Fibroblast of lung (primary cell): ENCODE measurements at regions not wholly inside any gene's neighbourhood (a gene's known extent, or its start where the extent isn't known, plus 50 kb on each side); places are given as distances from the start of the nearest gene placed in this dataset.

Experiments used
- DNase-seq, 2 donors: peaks; one replicate each; pipeline versions ENCODE4 v3.0.0 to v3.0.0-alpha.2; 2010; ENCODE audit warnings: low read depth in 2 of 2
- H2AFZ ChIP-seq: 2 replicates; pipeline ENCODE4 v1.5.1; 2012; ENCODE audit warnings: low read length, control low read depth, inconsistent platforms
- H3K27ac ChIP-seq: 2 replicates; pipeline ENCODE4 v1.5.1; 2011; ENCODE audit warnings: low read length, control low read depth; ENCODE audit not compliant: insufficient read depth
- H3K27me3 ChIP-seq: 2 replicates; pipeline ENCODE4 v1.5.1; 2011; ENCODE audit warnings: mild to moderate bottlenecking, low read length; ENCODE audit not compliant: control insufficient read depth, insufficient read depth
- H3K36me3 ChIP-seq: 2 replicates; pipeline ENCODE4 v1.5.1; 2011; ENCODE audit warnings: low read length; ENCODE audit not compliant: control insufficient read depth, insufficient read depth
- H3K4me1 ChIP-seq: 2 replicates; pipeline ENCODE4 v1.5.1; 2011; ENCODE audit warnings: low read length; ENCODE audit not compliant: control insufficient read depth, insufficient read depth; ENCODE audit errors: extremely low read depth
- H3K4me2 ChIP-seq: 2 replicates; pipeline ENCODE4 v1.5.1; 2011; ENCODE audit warnings: low read length, control low read depth; ENCODE audit not compliant: insufficient read depth; ENCODE audit errors: extremely low read depth
- H3K4me3 ChIP-seq, 4 experiments: fragments of 200-600 bp in 1 of 4; sonication (generic) in 1 of 4; replicated peaks in 1 of 4; 2 replicates each; pipeline ENCODE4 v1.5.1; 2011 to 2016; ENCODE audit warnings: low read length in 4 of 4, low read depth in 3 of 4, mild to moderate bottlenecking in 3 of 4, control low read depth in 2 of 4, inconsistent platforms in 1 of 4, mixed read lengths in 1 of 4; ENCODE audit not compliant: insufficient read depth in 1 of 4; ENCODE audit errors: control extremely low read depth in 1 of 4
- H3K79me2 ChIP-seq: 2 replicates; pipeline ENCODE4 v1.5.1; 2012; ENCODE audit warnings: mild to moderate bottlenecking, low read length, inconsistent platforms; ENCODE audit not compliant: control insufficient read depth, insufficient read depth
- H3K9ac ChIP-seq: 2 replicates; pipeline ENCODE4 v1.5.1; 2011; ENCODE audit warnings: mild to moderate bottlenecking, low read length, control low read depth; ENCODE audit not compliant: insufficient read depth
- H3K9me3 ChIP-seq: 2 replicates; pipeline ENCODE4 v1.5.1; 2012; ENCODE audit warnings: low read depth, low read length; ENCODE audit not compliant: control insufficient read depth, insufficient read depth
- H4K20me1 ChIP-seq: 2 replicates; pipeline ENCODE4 v1.5.1; 2011; ENCODE audit warnings: low read length; ENCODE audit not compliant: control insufficient read depth, insufficient read depth; ENCODE audit errors: extremely low read depth
- EZH2 ChIP-seq: IDR thresholded peaks from 2 replicates; pipeline ENCODE4 v1.5.1; 2012; ENCODE audit warnings: low read length, control low read depth, mild to moderate bottlenecking; ENCODE audit errors: missing control alignments
- TF ChIP-seq, protein P1 (sequence below), 2 donors: IDR thresholded peaks in 1 of 2; conservative IDR thresholded peaks in 1 of 2; 1 replicate in 1 of 2; 2 replicates in 1 of 2; pipeline ENCODE4 v1.5.1; 2011 to 2012; ENCODE audit warnings: low read length in 2 of 2, control low read depth in 1 of 2, inconsistent platforms in 1 of 2, low read depth in 1 of 2, mild to moderate bottlenecking in 1 of 2

DNA sequence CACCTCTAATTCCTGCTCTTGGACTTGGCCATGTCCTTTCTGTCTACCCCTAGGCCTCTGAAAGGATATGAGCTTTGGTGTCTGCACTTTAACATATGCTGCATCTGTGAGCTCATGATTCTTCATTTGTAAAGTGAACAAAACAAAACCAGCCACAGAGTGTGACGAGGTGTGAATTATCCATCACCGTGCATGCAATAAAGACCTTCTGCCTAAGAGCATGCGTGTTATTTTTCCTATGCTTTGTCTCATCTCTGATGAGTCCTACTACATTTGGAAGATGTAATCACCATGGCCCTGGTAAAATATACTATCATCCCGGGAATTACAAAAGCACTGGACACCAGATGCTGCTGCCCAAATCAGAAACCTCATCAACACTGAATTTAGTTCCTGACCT lies 103.5 kb upstream of the KCNAB1 start:
- no peaks in the 10 kb centered on the region for H4K20me1 ChIP-seq
- no peak overlapping the region for H2AFZ ChIP-seq
- H3K4me1 ChIP-seq, result no peaks in the 10 kb centered on the region
- no peak overlapping the region for H3K9ac ChIP-seq
- H3K36me3 ChIP-seq, result no peaks in the 10 kb centered on the region
- no peak overlapping the region for H3K4me3 ChIP-seq
- no peaks in the 10 kb centered on the region for H3K27me3 ChIP-seq
- TF ChIP-seq, protein P1, sequence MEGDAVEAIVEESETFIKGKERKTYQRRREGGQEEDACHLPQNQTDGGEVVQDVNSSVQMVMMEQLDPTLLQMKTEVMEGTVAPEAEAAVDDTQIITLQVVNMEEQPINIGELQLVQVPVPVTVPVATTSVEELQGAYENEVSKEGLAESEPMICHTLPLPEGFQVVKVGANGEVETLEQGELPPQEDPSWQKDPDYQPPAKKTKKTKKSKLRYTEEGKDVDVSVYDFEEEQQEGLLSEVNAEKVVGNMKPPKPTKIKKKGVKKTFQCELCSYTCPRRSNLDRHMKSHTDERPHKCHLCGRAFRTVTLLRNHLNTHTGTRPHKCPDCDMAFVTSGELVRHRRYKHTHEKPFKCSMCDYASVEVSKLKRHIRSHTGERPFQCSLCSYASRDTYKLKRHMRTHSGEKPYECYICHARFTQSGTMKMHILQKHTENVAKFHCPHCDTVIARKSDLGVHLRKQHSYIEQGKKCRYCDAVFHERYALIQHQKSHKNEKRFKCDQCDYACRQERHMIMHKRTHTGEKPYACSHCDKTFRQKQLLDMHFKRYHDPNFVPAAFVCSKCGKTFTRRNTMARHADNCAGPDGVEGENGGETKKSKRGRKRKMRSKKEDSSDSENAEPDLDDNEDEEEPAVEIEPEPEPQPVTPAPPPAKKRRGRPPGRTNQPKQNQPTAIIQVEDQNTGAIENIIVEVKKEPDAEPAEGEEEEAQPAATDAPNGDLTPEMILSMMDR (conservative IDR thresholded peaks at IDR 0.05 in 1 of 2, IDR thresholded peaks at IDR 0.05 in 1 of 2; ENCODE audit: low read depth in 1 of 2, low read length in 2 of 2), result no peak
- TF ChIP-seq EZH2, result no peak
- no peaks in the 10 kb centered on the region for H3K9me3 ChIP-seq
- no peak overlapping the region for H3K27ac ChIP-seq
- no peaks in the 10 kb centered on the region for H3K79me2 ChIP-seq
- no peak for DNase-seq
- no peak overlapping the region for H3K4me2 ChIP-seq

DNA sequence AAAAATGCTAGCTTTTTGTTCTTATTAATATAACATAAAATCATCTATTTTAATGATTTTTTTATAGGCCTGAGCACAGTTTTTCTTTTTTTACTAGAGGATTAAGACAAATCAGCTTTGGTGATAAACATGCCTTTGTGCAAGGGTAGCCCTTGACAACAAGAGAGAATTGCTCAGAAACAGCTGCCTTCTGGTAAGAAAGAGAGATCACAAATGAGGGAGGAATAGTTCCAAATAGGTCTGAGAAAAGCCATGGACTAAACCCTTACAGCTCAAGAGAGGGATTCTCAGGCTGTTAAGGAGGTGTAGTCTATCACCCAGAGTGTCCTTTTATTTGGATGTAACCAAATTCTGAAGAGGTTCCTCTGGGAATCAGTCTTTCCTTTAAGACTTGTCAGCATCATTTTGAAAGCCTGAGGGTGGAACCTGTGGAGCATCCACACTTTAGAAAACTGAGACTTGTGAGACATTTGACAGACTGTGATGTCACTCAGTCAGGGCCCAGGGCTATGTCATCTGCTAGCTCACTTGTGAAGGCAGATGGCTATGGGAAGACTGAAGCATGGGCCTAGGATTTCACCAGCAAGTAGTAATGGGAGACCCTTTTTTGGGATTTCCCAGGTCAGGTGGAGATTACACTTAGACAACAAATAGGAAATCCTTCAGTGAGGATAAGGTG lies 102.9 kb upstream of the KCNAB1 start:
- H3K4me1 ChIP-seq, result no peaks in the 10 kb centered on the region
- H3K9ac ChIP-seq, result no peak overlapping the region
- no peak overlapping the region for H3K27ac ChIP-seq
- H4K20me1 ChIP-seq, result no peaks in the 10 kb centered on the region
- H3K4me2 ChIP-seq, result no peak overlapping the region
- no peaks in the 10 kb centered on the region for H3K9me3 ChIP-seq
- H2AFZ ChIP-seq, result no peak overlapping the region
- H3K27me3 ChIP-seq, result no peaks in the 10 kb centered on the region
- no peak overlapping the region for H3K4me3 ChIP-seq
- no peak for DNase-seq
- no peak for TF ChIP-seq EZH2
- TF ChIP-seq, protein P1 (conservative IDR thresholded peaks at IDR 0.05 in 1 of 2, IDR thresholded peaks at IDR 0.05 in 1 of 2; ENCODE audit: low read depth in 1 of 2, low read length in 2 of 2), result no peak
- H3K79me2 ChIP-seq, result no peaks in the 10 kb centered on the region
- H3K36me3 ChIP-seq, result no peaks in the 10 kb centered on the region

DNA sequence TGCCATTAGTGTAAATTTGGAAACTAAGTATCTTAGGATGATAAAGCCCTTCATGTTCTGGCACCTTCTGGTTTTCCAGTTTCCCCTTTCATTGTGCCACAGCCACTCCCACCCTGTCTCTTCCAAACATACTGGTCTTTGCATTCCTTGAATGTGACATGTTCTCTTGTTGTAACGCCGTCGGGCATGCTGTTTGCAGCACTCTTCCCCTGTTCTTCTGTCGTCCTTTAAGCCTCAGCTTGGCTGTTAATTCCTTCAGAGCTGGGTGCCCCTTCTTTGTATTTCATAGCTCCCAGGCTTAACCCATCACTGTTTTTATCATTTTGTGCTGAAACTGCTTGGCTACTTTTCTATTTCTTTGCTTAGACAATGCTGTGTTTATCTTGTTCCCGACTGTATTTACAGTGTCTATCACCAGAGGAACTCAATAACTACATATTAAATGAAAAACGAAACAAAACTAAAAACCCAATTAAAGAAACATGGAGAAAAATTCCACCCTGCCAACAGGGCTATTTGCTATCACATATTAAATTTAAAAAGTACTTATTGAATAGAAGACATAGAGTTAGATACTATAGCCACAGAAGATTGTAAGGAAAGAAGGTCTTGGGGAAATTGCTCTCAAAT lies 95.4 kb upstream of the KCNAB1 start:
- Histone ChIP-seq H3K4me2 (peak overlapping the region; percentile 60), H3K9me3 (no peaks in the 10 kb centered on the region), H4K20me1 (no peaks in the 10 kb centered on the region), H3K79me2 (no peaks in the 10 kb centered on the region), H3K27me3 (no peaks in the 10 kb centered on the region), H3K27ac (no peak overlapping the region), H3K9ac (no peak overlapping the region), H3K36me3 (no peaks in the 10 kb centered on the region), H3K4me1 (no peaks in the 10 kb centered on the region), H2AFZ (peak overlapping the region; percentile 37), H3K4me3 (peak overlapping the region in 2 of 4 experiments; percentile 40 to 48)
- peak; percentile 3 to 28 for DNase-seq
- TF ChIP-seq EZH2, result no peak
- TF ChIP-seq, protein P1 (conservative IDR thresholded peaks at IDR 0.05 in 1 of 2, IDR thresholded peaks at IDR 0.05 in 1 of 2; ENCODE audit: low read depth in 1 of 2, low read length in 2 of 2), result no peak
